Keratinocyte (primary cell): ENCODE measurements at regions not wholly inside any gene's neighbourhood (a gene's known extent, or its start where the extent isn't known, plus 50 kb on each side); places are given as distances from the start of the nearest gene placed in this dataset.

Source experiments
- DNase-seq: peaks from one replicate; pipeline ENCODE4 v3.0.0-alpha.2; 2011; ENCODE audit warnings: low read depth, missing footprints, low spot score
- FAIRE-seq: peaks from 2 replicates; lab custom pipeline; 2011; peaks lifted over from hg19 to GRCh38; lab: Jason Lieb, UNC
- H2AFZ ChIP-seq: 2 replicates; pipeline ENCODE4 v1.6.0; 2012; ENCODE audit warnings: low read length, control low read depth, inconsistent platforms; ENCODE audit not compliant: control insufficient read depth
- H3K27ac ChIP-seq: 2 replicates; pipeline ENCODE4 v1.5.1; 2011; ENCODE audit warnings: low read length; ENCODE audit not compliant: control insufficient read depth, insufficient read depth
- H3K27me3 ChIP-seq: 3 replicates; pipeline ENCODE4 v1.6.0; 2011; ENCODE audit warnings: low read length; ENCODE audit not compliant: control insufficient read depth, insufficient read depth; ENCODE audit errors: extremely low read depth
- H3K36me3 ChIP-seq, 2 experiments: 2 replicates in 1 of 2; 3 replicates in 1 of 2; pipeline ENCODE4 v1.5.1; 2011; ENCODE audit warnings: low read length in 2 of 2, mild to moderate bottlenecking in 1 of 2; ENCODE audit not compliant: control insufficient read depth in 2 of 2, insufficient read depth in 2 of 2; ENCODE audit errors: extremely low read depth in 1 of 2
- H3K4me1 ChIP-seq: 3 replicates; pipeline ENCODE4 v1.5.1; 2011; ENCODE audit warnings: low read length; ENCODE audit not compliant: control insufficient read depth, insufficient read depth; ENCODE audit errors: extremely low read depth
- H3K4me2 ChIP-seq: 3 replicates; pipeline ENCODE4 v1.6.0; 2011; ENCODE audit warnings: low read depth, low read length; ENCODE audit not compliant: control insufficient read depth, insufficient read depth; ENCODE audit errors: extremely low read depth
- H3K4me3 ChIP-seq, 3 experiments: fragments of 200-600 bp in 1 of 3; sonication (generic) in 1 of 3; 2 replicates in 2 of 3; 3 replicates in 1 of 3; pipeline ENCODE4 v1.5.1; 2011 to 2016; ENCODE audit warnings: low read length in 3 of 3, mild to moderate bottlenecking in 3 of 3, control low read depth in 2 of 3, inconsistent platforms in 1 of 3, low read depth in 1 of 3, mixed read lengths in 1 of 3, mixed run types in 1 of 3, moderate library complexity in 1 of 3; ENCODE audit not compliant: control insufficient read depth in 2 of 3, insufficient read depth in 2 of 3; ENCODE audit errors: extremely low read depth in 1 of 3
- H3K79me2 ChIP-seq: 2 replicates; pipeline ENCODE4 v1.6.0; 2012; ENCODE audit warnings: low read length; ENCODE audit not compliant: control insufficient read depth, insufficient read depth
- H3K9ac ChIP-seq: 3 replicates; pipeline ENCODE4 v1.6.0; 2011; ENCODE audit warnings: low read length; ENCODE audit not compliant: control insufficient read depth, insufficient read depth; ENCODE audit errors: extremely low read depth
- H3K9me1 ChIP-seq: 3 replicates; pipeline ENCODE4 v1.6.0; 2011; ENCODE audit warnings: low read length; ENCODE audit not compliant: control insufficient read depth, insufficient read depth; ENCODE audit errors: extremely low read depth
- H3K9me3 ChIP-seq: 2 replicates; pipeline ENCODE4 v1.5.1; 2012; ENCODE audit warnings: low read depth, low read length; ENCODE audit not compliant: control insufficient read depth
- H4K20me1 ChIP-seq: 3 replicates; pipeline ENCODE4 v1.6.0; 2011; ENCODE audit warnings: low read length; ENCODE audit not compliant: control insufficient read depth, insufficient read depth; ENCODE audit errors: extremely low read depth
- CTCF ChIP-seq, 3 experiments: IDR thresholded peaks in 1 of 3; conservative IDR thresholded peaks in 1 of 3; optimal IDR thresholded peaks in 1 of 3; 2 replicates in 2 of 3; 3 replicates in 1 of 3; pipeline versions ENCODE3 to v1.5.1; 2011; ENCODE audit warnings: low read length in 3 of 3, mild to moderate bottlenecking in 3 of 3, moderate library complexity in 2 of 3, control low read depth in 1 of 3, inconsistent platforms in 1 of 3; ENCODE audit not compliant: insufficient read depth in 2 of 3; ENCODE audit errors: extremely low read depth in 1 of 3
- EZH2 ChIP-seq: IDR thresholded peaks from one replicate; pipeline ENCODE4 v1.6.1; 2012; ENCODE audit warnings: inconsistent platforms, mild to moderate bottlenecking, low read length, moderate library complexity
- dilution Hi-C: fragments of 300-500 bp; cut with MboI; formaldehyde crosslinking; loops from one replicate; pipeline ENCODE4 v1.7.0; 2020; ENCODE audit warnings: low sequenced_read_pairs; ENCODE audit not compliant: extremely low pct_ligation_motif_present

- Histone ChIP-seq H4K20me1 (no peaks in the 10 kb centered on the region), H2AFZ (no peak overlapping the region), H3K9me3 (no peaks in the 10 kb centered on the region), H3K4me3 (no peak overlapping the region), H3K27me3 (no peaks in the 10 kb centered on the region), H3K9ac (no peak overlapping the region), H3K36me3 (no peaks in the 10 kb centered on the region), H3K9me1 (no peaks in the 10 kb centered on the region), H3K27ac (no peak overlapping the region), H3K4me1 (no peaks in the 10 kb centered on the region), H3K4me2 (no peak overlapping the region), H3K79me2 (no peaks in the 10 kb centered on the region)
- dilution Hi-C loops, result no loop called here
- TF ChIP-seq CTCF (optimal IDR thresholded peaks at IDR 0.05 in 1 of 3, IDR thresholded peaks at IDR 0.05 in 1 of 3, conservative IDR thresholded peaks at IDR 0.05 in 1 of 3; ENCODE audit: extremely low read depth in 1 of 3, insufficient read depth in 2 of 3, low read length in 3 of 3), result no peak
- no peak for TF ChIP-seq EZH2
- FAIRE-seq (no peak), DNase-seq (no peak)
These were observed 240.4 kb upstream of the ST8SIA4 start for GRCh38 chr5:101143526-101143925.

GRCh38 chr5:101142102-101142501 lies 239.0 kb upstream of the ST8SIA4 start:
- FAIRE-seq, result no peak
- Histone ChIP-seq H3K4me1 (no peaks in the 10 kb centered on the region), H3K4me3 (no peak overlapping the region), H4K20me1 (no peaks in the 10 kb centered on the region), H3K9me1 (no peaks in the 10 kb centered on the region), H3K4me2 (no peak overlapping the region), H3K36me3 (no peaks in the 10 kb centered on the region), H2AFZ (no peak overlapping the region), H3K9ac (no peak overlapping the region), H3K27ac (no peak overlapping the region), H3K27me3 (no peaks in the 10 kb centered on the region), H3K79me2 (no peaks in the 10 kb centered on the region), H3K9me3 (no peaks in the 10 kb centered on the region)
- TF ChIP-seq CTCF (optimal IDR thresholded peaks at IDR 0.05 in 1 of 3, IDR thresholded peaks at IDR 0.05 in 1 of 3, conservative IDR thresholded peaks at IDR 0.05 in 1 of 3; ENCODE audit: extremely low read depth in 1 of 3, insufficient read depth in 2 of 3, low read length in 3 of 3) (no peak), EZH2 (no peak)
- DNase-seq, result no peak
- dilution Hi-C loops, result no loop called here
